Central memory CD8-positive, alpha-beta T cell (primary cell): ENCODE measurements at regions not wholly inside any gene's neighbourhood (a gene's known extent, or its start where the extent isn't known, plus 50 kb on each side); places are given as distances from the start of the nearest gene placed in this dataset.

Source experiments
- ATAC-seq: fragments of 150-1000 bp; cut with Tn5 transposase; replicated peaks from 2 replicates; pipeline ENCODE4 v1.10.0; 2022; ENCODE audit warnings: mild to moderate bottlenecking, moderate FRiP score, moderate number of reproducible peaks; ENCODE audit not compliant: poor library complexity, severe bottlenecking; ENCODE audit errors: extremely low read depth
- DNase-seq, 2 donors: peaks; one replicate each; pipeline ENCODE4 v3.0.0; 2021; ENCODE audit warnings: low spot score in 2 of 2
- H3K27ac Mint-ChIP-seq: one replicate; pipeline ENCODE4 v1.8.0; 2022; ENCODE audit warnings: low read depth, mild to moderate bottlenecking, moderate library complexity, mixed read lengths
- H3K27me3 Mint-ChIP-seq: one replicate; pipeline ENCODE4 v1.8.0; 2022; ENCODE audit warnings: mixed read lengths
- H3K36me3 Mint-ChIP-seq: one replicate; pipeline ENCODE4 v1.8.0; 2022; ENCODE audit warnings: mild to moderate bottlenecking, moderate library complexity, mixed read lengths; ENCODE audit not compliant: insufficient read depth
- H3K4me1 Mint-ChIP-seq: one replicate; pipeline ENCODE4 v1.8.0; 2022; ENCODE audit warnings: mixed read lengths
- H3K4me3 Mint-ChIP-seq: one replicate; pipeline ENCODE4 v1.8.0; 2022; ENCODE audit warnings: mild to moderate bottlenecking, moderate library complexity, mixed read lengths
- H3K9me3 Mint-ChIP-seq: one replicate; pipeline ENCODE4 v1.8.0; 2022; ENCODE audit warnings: mixed read lengths

- Mint-ChIP-seq H3K4me1 (no peaks in the 10 kb centered on the region), H3K9me3 (no peaks in the 10 kb centered on the region), H3K36me3 (no peaks in the 10 kb centered on the region), H3K27ac (no peak overlapping the region), H3K27me3 (no peaks in the 10 kb centered on the region), H3K4me3 (no peak overlapping the region)
- no peak for DNase-seq
- no peak for ATAC-seq
Observed at GRCh38 chr3:154013736-154014135, 107.5 kb upstream of the ARHGEF26 start.

- H3K36me3 Mint-ChIP-seq = no peaks in the 10 kb centered on the region
- DNase-seq (no peak), ATAC-seq (no peak)
- no peak overlapping the region for H3K27ac Mint-ChIP-seq
- no peaks in the 10 kb centered on the region for H3K9me3 Mint-ChIP-seq
- H3K27me3 Mint-ChIP-seq = peaks cover 8% of the 10 kb centered on the region
- no peaks in the 10 kb centered on the region for H3K4me1 Mint-ChIP-seq
- no peak overlapping the region for H3K4me3 Mint-ChIP-seq
Observed at GRCh38 chr3:154015307-154015706, 105.9 kb upstream of the ARHGEF26 start.

DNA sequence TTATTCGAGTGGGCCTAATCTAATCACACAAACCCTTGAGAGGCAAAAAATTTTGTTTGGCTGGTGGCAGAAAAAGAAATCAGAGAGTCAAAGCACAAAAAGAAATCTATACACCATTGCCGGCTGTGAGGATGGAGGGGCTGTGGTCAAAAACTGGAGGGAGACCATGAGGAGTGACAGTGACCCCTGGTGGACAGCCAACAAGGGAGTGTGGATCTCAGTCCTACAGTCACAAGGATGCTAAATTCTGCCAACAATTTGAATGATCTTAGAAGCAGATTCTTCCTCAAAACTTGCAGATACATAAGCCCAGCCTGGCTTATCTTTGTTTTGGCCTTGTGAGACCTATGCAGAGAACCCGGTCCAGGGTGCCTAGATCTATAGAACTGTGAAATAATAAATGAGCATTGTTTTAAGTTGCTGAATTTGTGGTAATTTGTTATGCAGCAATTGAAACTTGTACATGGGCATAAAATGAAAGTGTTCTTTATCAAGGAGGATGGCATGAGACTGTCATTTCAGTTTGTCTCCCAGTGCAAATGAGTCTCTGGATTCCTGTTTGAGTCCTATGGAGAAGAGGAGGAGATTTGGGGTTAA, 103.0 kb upstream of the ARHGEF26 start:
- ATAC-seq (no peak), DNase-seq (peak in 1 of 2 donors; percentile 11)
- no peak overlapping the region for H3K4me3 Mint-ChIP-seq
- H3K36me3 Mint-ChIP-seq = no peaks in the 10 kb centered on the region
- no peak overlapping the region for H3K27ac Mint-ChIP-seq
- no peaks in the 10 kb centered on the region for H3K9me3 Mint-ChIP-seq
- H3K4me1 Mint-ChIP-seq = no peaks in the 10 kb centered on the region
- H3K27me3 Mint-ChIP-seq = peaks cover 20% of the 10 kb centered on the region

GRCh38 chr3:154022606-154023005, 98.6 kb upstream of the ARHGEF26 start:
- H3K4me1 Mint-ChIP-seq = no peaks in the 10 kb centered on the region
- no peaks in the 10 kb centered on the region for H3K36me3 Mint-ChIP-seq
- peaks cover 24% of the 10 kb centered on the region for H3K27me3 Mint-ChIP-seq
- H3K27ac Mint-ChIP-seq = no peak overlapping the region
- ATAC-seq (no peak), DNase-seq (no peak)
- no peaks in the 10 kb centered on the region for H3K9me3 Mint-ChIP-seq
- H3K4me3 Mint-ChIP-seq = no peak overlapping the region

GRCh38 chr3:154023148-154023547, 98.0 kb upstream of the ARHGEF26 start:
- H3K4me3 Mint-ChIP-seq = no peak overlapping the region
- H3K27me3 Mint-ChIP-seq = peaks cover 24% of the 10 kb centered on the region
- H3K4me1 Mint-ChIP-seq = no peaks in the 10 kb centered on the region
- no peak for DNase-seq
- H3K27ac Mint-ChIP-seq = no peak overlapping the region
- H3K36me3 Mint-ChIP-seq = no peaks in the 10 kb centered on the region
- no peaks in the 10 kb centered on the region for H3K9me3 Mint-ChIP-seq
- ATAC-seq = no peak

- ATAC-seq = no peak
- Mint-ChIP-seq H3K4me1 (no peaks in the 10 kb centered on the region), H3K27ac (no peak overlapping the region), H3K27me3 (peaks cover 19% of the 10 kb centered on the region), H3K9me3 (no peaks in the 10 kb centered on the region), H3K4me3 (no peak overlapping the region), H3K36me3 (no peaks in the 10 kb centered on the region)
- DNase-seq = no peak
Observed at GRCh38 chr3:154025007-154025406, 96.2 kb upstream of the ARHGEF26 start.

DNA sequence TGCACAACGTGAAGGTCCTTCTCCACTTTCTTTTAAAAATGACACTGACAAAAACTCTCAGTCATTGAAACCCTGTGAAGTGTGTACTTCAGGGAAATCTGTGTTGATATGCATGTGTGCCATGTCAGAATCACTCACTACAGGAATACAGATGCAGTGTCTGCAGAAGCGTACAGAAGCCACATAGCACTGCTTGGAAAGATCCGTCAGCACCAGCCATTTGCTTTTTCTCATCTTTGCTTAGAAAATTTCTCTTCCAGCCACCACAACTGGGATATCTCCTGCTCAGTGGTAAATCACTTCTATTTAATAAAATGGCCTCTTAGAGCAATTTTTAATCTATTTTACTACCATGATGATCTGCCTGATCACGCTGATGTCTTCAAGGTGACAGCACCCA, 91.3 kb upstream of the ARHGEF26 start:
- no peaks in the 10 kb centered on the region for H3K9me3 Mint-ChIP-seq
- H3K4me1 Mint-ChIP-seq = no peaks in the 10 kb centered on the region
- ATAC-seq (no peak), DNase-seq (no peak)
- no peak overlapping the region for H3K4me3 Mint-ChIP-seq
- peaks cover 17% of the 10 kb centered on the region for H3K27me3 Mint-ChIP-seq
- H3K36me3 Mint-ChIP-seq = no peaks in the 10 kb centered on the region
- H3K27ac Mint-ChIP-seq = no peak overlapping the region

- Mint-ChIP-seq H3K36me3 (no peaks in the 10 kb centered on the region), H3K27ac (no peak overlapping the region), H3K4me3 (no peak overlapping the region), H3K27me3 (peaks cover 17% of the 10 kb centered on the region), H3K4me1 (no peaks in the 10 kb centered on the region), H3K9me3 (no peaks in the 10 kb centered on the region)
- no peak for ATAC-seq
- no peak for DNase-seq
Observed at GRCh38 chr3:154034797-154035330, 86.3 kb upstream of the ARHGEF26 start.

GRCh38 chr3:154040283-154040682, 80.9 kb upstream of the ARHGEF26 start:
- no peaks in the 10 kb centered on the region for H3K9me3 Mint-ChIP-seq
- no peaks in the 10 kb centered on the region for H3K4me1 Mint-ChIP-seq
- no peak for DNase-seq
- H3K4me3 Mint-ChIP-seq = no peak overlapping the region
- peaks cover 6% of the 10 kb centered on the region for H3K27me3 Mint-ChIP-seq
- H3K36me3 Mint-ChIP-seq = no peaks in the 10 kb centered on the region
- no peak overlapping the region for H3K27ac Mint-ChIP-seq
- no peak for ATAC-seq

DNA sequence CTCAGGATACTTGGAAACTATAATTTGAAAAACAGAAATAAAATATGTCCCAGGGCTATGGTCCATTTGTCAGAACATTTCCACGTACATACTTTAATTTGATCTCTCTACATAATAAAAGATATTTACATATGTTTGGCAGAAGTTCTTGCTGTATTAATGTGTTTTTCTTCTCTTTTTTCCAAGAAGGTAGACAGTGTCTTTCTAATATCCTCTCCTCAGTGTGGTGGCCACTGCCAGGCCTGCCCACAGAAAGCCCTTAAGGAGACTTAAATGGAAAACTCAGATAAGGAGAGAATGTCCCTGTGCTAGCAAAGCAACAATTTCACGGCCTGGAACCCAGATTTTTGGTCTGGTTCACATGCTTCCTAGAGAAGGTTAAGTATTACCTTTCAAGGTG, 76.5 kb upstream of the ARHGEF26 start:
- Mint-ChIP-seq H3K4me3 (no peak overlapping the region), H3K4me1 (no peaks in the 10 kb centered on the region), H3K9me3 (no peaks in the 10 kb centered on the region), H3K36me3 (no peaks in the 10 kb centered on the region), H3K27ac (no peak overlapping the region), H3K27me3 (peaks cover 21% of the 10 kb centered on the region)
- no peak for ATAC-seq
- DNase-seq = no peak

GRCh38 chr3:154050216-154050615, 71.0 kb upstream of the ARHGEF26 start:
- no peak for DNase-seq
- H3K27me3 Mint-ChIP-seq = peaks cover 16% of the 10 kb centered on the region
- H3K27ac Mint-ChIP-seq = no peak overlapping the region
- no peak overlapping the region for H3K4me3 Mint-ChIP-seq
- peaks cover 2% of the 10 kb centered on the region for H3K36me3 Mint-ChIP-seq
- H3K4me1 Mint-ChIP-seq = no peaks in the 10 kb centered on the region
- no peaks in the 10 kb centered on the region for H3K9me3 Mint-ChIP-seq
- ATAC-seq = no peak

- Mint-ChIP-seq H3K36me3 (peaks cover 2% of the 10 kb centered on the region), H3K4me1 (no peaks in the 10 kb centered on the region), H3K9me3 (no peaks in the 10 kb centered on the region), H3K4me3 (no peak overlapping the region), H3K27me3 (peaks cover 13% of the 10 kb centered on the region), H3K27ac (no peak overlapping the region)
- ATAC-seq (no peak), DNase-seq (no peak)
Observed at GRCh38 chr3:154050766-154051165, 70.4 kb upstream of the ARHGEF26 start.

DNA sequence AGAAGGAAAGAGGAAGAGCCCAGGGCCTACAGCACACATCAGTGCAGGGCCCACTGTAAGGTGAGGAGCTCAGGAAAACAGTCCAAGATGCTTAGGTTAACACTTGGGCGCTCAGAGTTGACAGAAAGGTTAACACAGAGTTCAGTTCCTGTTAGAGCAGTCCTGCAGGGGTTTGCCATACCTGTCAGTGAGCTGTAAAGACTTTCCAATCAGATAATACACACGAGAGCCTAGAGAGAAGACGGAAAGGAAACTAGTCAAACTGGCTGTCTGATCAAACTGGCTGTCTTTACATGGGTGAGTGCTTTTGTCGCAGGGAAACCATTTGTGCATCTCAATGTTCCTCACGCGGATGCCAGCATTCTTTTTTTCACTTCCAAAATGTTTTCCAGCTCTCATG, 61.4 kb upstream of the ARHGEF26 start:
- H3K4me3 Mint-ChIP-seq = no peak overlapping the region
- DNase-seq (no peak), ATAC-seq (no peak)
- no peaks in the 10 kb centered on the region for H3K4me1 Mint-ChIP-seq
- no peaks in the 10 kb centered on the region for H3K27me3 Mint-ChIP-seq
- no peaks in the 10 kb centered on the region for H3K36me3 Mint-ChIP-seq
- no peak overlapping the region for H3K27ac Mint-ChIP-seq
- no peaks in the 10 kb centered on the region for H3K9me3 Mint-ChIP-seq
